SK-N-SH (cell line): ENCODE measurements at regions not wholly inside any gene's neighbourhood (a gene's known extent, or its start where the extent isn't known, plus 50 kb on each side); places are given as distances from the start of the nearest gene placed in this dataset.

ENCODE experiments used
- CTCF ChIA-PET: fragments of 300-600, 350-600 bp; formaldehyde crosslinking; extraction: SDS; loops from one replicate; lab custom pipeline; 2021; lab: Yijun Ruan, JAX
- POLR2A ChIA-PET: fragments of 350-600 bp; sonication (Branson Sonifier 250); formaldehyde crosslinking; extraction: SDS; loops from one replicate; lab custom pipeline; 2020; ENCODE audit warnings: antibody characterized with exemption, inconsistent platforms; lab: Yijun Ruan, JAX
- DNase-seq: peaks from one replicate; pipeline ENCODE4 v3.0.0; 2012
- H2AFZ ChIP-seq: fragments of 200-600 bp; sonication (generic); 2 replicates; pipeline ENCODE4 v1.8.1; 2016; ENCODE audit warnings: antibody characterized with exemption, mild to moderate bottlenecking, low read depth
- H3F3A ChIP-seq: fragments of 200-600 bp; sonication (generic); replicated peaks from 2 replicates; pipeline ENCODE3; 2016; ENCODE audit warnings: antibody characterized with exemption, mild to moderate bottlenecking; ENCODE audit not compliant: insufficient read depth
- H3K27ac ChIP-seq, 2 experiments: fragments of 200-500 bp in 1 of 2; fragments of 200-600 bp in 1 of 2; sonication (Bioruptor generic) in 1 of 2; sonication (generic), shearing (Covaris generic) in 1 of 2; 2 replicates each; pipeline versions ENCODE4 v1.5.1 to v1.6.1; 2014 to 2016; ENCODE audit warnings: low read depth in 2 of 2, inconsistent platforms in 1 of 2, low read length in 1 of 2, mild to moderate bottlenecking in 1 of 2, mixed read lengths in 1 of 2
- H3K27me3 ChIP-seq: fragments of 200-600 bp; sonication (generic), shearing (Covaris generic); 2 replicates; pipeline ENCODE4 v1.6.1; 2016; ENCODE audit warnings: mixed run types; ENCODE audit not compliant: insufficient read depth
- H3K36me3 ChIP-seq, 2 experiments: fragments of 200-500 bp in 1 of 2; fragments of 200-600 bp in 1 of 2; sonication (Bioruptor generic) in 1 of 2; sonication (generic) in 1 of 2; replicated peaks in 1 of 2; 2 replicates each; pipeline versions ENCODE3 to v1.5.1; 2014 to 2016; ENCODE audit warnings: low read length in 1 of 2, mild to moderate bottlenecking in 1 of 2; ENCODE audit not compliant: insufficient read depth in 2 of 2, control insufficient read depth in 1 of 2
- H3K4me1 ChIP-seq, 2 experiments: fragments of 200-500 bp in 1 of 2; fragments of 200-600 bp in 1 of 2; sonication (Bioruptor generic) in 1 of 2; sonication (generic), shearing (Covaris generic) in 1 of 2; 2 replicates each; pipeline versions ENCODE4 v1.5.1 to v1.6.1; 2014 to 2016; ENCODE audit warnings: low read depth in 1 of 2, low read length in 1 of 2, mixed run types in 1 of 2; ENCODE audit not compliant: insufficient read depth in 2 of 2, control insufficient read depth in 1 of 2
- H3K4me2 ChIP-seq: fragments of 200-600 bp; sonication (generic), shearing (Covaris generic); 2 replicates; pipeline ENCODE4 v1.6.1; 2017; ENCODE audit warnings: mixed run types
- H3K4me3 ChIP-seq, 2 experiments: fragments of 200-500 bp in 1 of 2; fragments of 200-600 bp in 1 of 2; sonication (Bioruptor generic) in 1 of 2; sonication (generic), shearing (Covaris generic) in 1 of 2; 2 replicates each; pipeline versions ENCODE4 v1.5.1 to v1.8.1; 2014 to 2016; ENCODE audit warnings: low read depth in 2 of 2, inconsistent platforms in 1 of 2, low read length in 1 of 2, mild to moderate bottlenecking in 1 of 2, mixed read lengths in 1 of 2, moderate library complexity in 1 of 2
- H3K79me2 ChIP-seq: fragments of 200-600 bp; sonication (generic); 2 replicates; pipeline ENCODE4 v1.8.1; 2017; ENCODE audit warnings: mild to moderate bottlenecking; ENCODE audit not compliant: insufficient read depth
- H3K9ac ChIP-seq: fragments of 200-600 bp; sonication (generic); 2 replicates; pipeline ENCODE4 v1.6.1; 2017; ENCODE audit warnings: mixed run types
- H3K9me2 ChIP-seq: fragments of 200-600 bp; sonication (generic); 2 replicates; pipeline ENCODE4 v1.6.1; 2017; ENCODE audit warnings: mixed run types
- H3K9me3 ChIP-seq: fragments of 200-600 bp; sonication (generic); 2 replicates; pipeline ENCODE4 v1.6.1; 2017; ENCODE audit warnings: mixed run types, mild to moderate bottlenecking, moderate library complexity
- H4K20me1 ChIP-seq: fragments of 200-600 bp; sonication (generic); 2 replicates; pipeline ENCODE4 v1.6.1; 2017; ENCODE audit warnings: mild to moderate bottlenecking, mixed run types; ENCODE audit not compliant: insufficient read depth
- ELF1 ChIP-seq: IDR thresholded peaks from 2 replicates; pipeline ENCODE4 v1.4.0; 2012
- EP300 ChIP-seq, 2 experiments: IDR thresholded peaks; 2 replicates each; pipeline versions ENCODE4 v1.4.0 to v1.6.1; 2012; ENCODE audit warnings: borderline replicate concordance in 1 of 2, low read depth in 1 of 2, low read length in 1 of 2
- EZH2phosphoT487 ChIP-seq: fragments of 200-600 bp; sonication (generic); IDR thresholded peaks from 2 replicates; pipeline ENCODE4 v1.6.1; 2017; ENCODE audit warnings: low read depth, mixed run types, mild to moderate bottlenecking, antibody characterized with exemption, moderate library complexity, borderline replicate concordance
- FOSL2 ChIP-seq: IDR thresholded peaks from 2 replicates; pipeline ENCODE4 v1.4.0; 2012; ENCODE audit warnings: low read depth, mild to moderate bottlenecking, moderate library complexity, borderline replicate concordance
- MEF2A ChIP-seq: IDR thresholded peaks from 2 replicates; pipeline ENCODE4 v1.4.0; 2012; ENCODE audit warnings: low read depth, borderline replicate concordance
- MXI1 ChIP-seq: IDR thresholded peaks from 2 replicates; pipeline ENCODE4 v1.6.1; 2012; ENCODE audit warnings: mild to moderate bottlenecking, low read depth, low read length, improper control_type of control experiment
- NRF1 ChIP-seq: IDR thresholded peaks from 2 replicates; pipeline ENCODE4 v1.6.1; 2012; ENCODE audit warnings: low read depth, mild to moderate bottlenecking, low read length
- RAD21 ChIP-seq: IDR thresholded peaks from 2 replicates; pipeline ENCODE4 v1.6.1; 2012; ENCODE audit warnings: mild to moderate bottlenecking, low read length
- SMC3 ChIP-seq: IDR thresholded peaks from 2 replicates; pipeline ENCODE4 v1.6.1; 2012; ENCODE audit warnings: low read depth, low read length, improper control_type of control experiment
- TCF12 ChIP-seq: IDR thresholded peaks from 2 replicates; pipeline ENCODE4 v1.4.0; 2012
- TEAD4 ChIP-seq: IDR thresholded peaks from 2 replicates; pipeline ENCODE4 v1.4.0; 2012; ENCODE audit warnings: mild to moderate bottlenecking, borderline replicate concordance; ENCODE audit not compliant: insufficient read depth
- YY1 ChIP-seq: IDR thresholded peaks from 2 replicates; pipeline ENCODE4 v1.4.0; 2012; ENCODE audit warnings: low read depth, mild to moderate bottlenecking
- WGBS: methylation state at CpG from one replicate; pipeline ENCODE4 v1.1.6; 2017; ENCODE audit warnings: low lambda C conversion rate; 5-methylcytosine and 5-hydroxymethylcytosine counted together
- TF ChIP-seq, protein P1 (sequence below): IDR thresholded peaks from 2 replicates; pipeline ENCODE4 v1.4.0; 2012; ENCODE audit warnings: low read depth, borderline replicate concordance
- TF ChIP-seq, protein P2 (sequence below): fragments of 150-350 bp; IDR thresholded peaks from 2 replicates; pipeline ENCODE4 v1.6.1; 2017; ENCODE audit warnings: antibody characterized with exemption, low read length, low read depth, borderline replicate concordance
- TF ChIP-seq, protein P3 (sequence below): fragments of 150-350 bp; IDR thresholded peaks from 2 replicates; pipeline ENCODE4 v1.6.1; 2016; ENCODE audit warnings: mild to moderate bottlenecking, low read depth, low read length

DNA sequence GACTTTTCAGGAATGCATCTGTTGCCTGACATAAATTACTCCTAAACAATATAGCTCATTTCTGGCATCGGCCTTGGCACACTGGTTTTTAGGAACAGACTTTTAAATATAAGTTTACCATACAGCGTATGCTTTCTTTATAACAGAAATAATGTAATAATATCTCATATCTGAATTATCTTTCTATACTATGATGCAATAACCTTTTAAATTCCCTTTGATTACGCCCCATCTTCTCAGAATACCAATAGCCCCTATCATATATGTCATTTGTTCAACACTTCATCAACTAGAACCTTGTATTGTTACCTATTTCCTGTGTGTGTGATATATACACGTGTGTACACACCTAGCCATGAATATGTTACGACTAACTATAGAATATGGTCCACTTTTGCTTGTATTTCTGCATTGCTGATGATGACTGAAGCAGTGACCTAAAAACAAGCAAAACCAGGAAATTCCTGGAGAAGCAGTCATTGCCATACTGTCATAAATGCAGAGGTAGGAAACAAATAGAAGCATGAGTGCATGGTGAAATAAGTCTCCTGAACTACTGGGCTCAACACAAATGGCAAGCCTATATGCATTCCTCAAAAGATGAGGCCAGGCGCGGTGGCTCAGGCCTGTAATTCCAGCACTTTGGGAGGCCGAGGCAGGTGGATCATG is 618.4 kb upstream of the NRP1 start:
- Histone ChIP-seq H3K9me2 (no peaks in the 10 kb centered on the region), H2AFZ (no peak overlapping the region), H4K20me1 (no peaks in the 10 kb centered on the region), H3K4me3 (no peak overlapping the region), H3F3A (no peaks in the 10 kb centered on the region), H3K9me3 (no peaks in the 10 kb centered on the region), H3K27me3 (no peaks in the 10 kb centered on the region), H3K4me2 (no peak overlapping the region), H3K4me1 (no peaks in the 10 kb centered on the region), H3K79me2 (no peaks in the 10 kb centered on the region), H3K27ac (no peak overlapping the region), H3K36me3 (no peaks in the 10 kb centered on the region), H3K9ac (no peak overlapping the region)
- 86% methylated on average over 8 of the region's 8 CpGs for WGBS
- TF ChIP-seq FOSL2 (peak; percentile 6; the same call in 1 of the 2 replicates), MXI1 (no peak), TCF12 (0 out of 2 replicates have a peak, but pooled peaks have one; percentile 5)
- ChIA-PET POLR2A (no interaction called here), CTCF (no interaction called here)
- no peak for DNase-seq

DNA sequence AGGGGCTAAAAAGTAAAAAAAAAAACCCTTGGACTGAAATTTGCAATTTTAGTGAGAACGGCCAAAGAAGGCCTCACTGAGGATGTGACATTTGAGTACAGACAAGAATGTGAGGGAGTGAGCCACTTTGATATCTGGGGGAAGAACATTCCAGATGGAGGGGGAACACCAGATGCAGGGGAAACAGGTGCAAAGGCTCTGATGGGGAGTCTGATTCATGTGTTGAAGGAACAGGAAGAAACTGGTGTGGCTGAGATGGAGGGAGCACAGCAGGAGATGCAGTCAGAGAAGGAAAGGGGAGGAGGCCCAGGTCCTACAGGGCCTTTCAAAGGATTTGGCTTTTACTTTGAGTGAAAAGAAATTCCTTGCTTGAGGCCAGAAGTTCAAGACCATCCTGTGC is 615.7 kb upstream of the NRP1 start:
- ChIA-PET POLR2A (no interaction called here), CTCF (no interaction called here)
- DNase-seq: no peak
- H3K79me2 ChIP-seq: no peaks in the 10 kb centered on the region
- H3K36me3 ChIP-seq: no peaks in the 10 kb centered on the region
- H3F3A ChIP-seq: no peaks in the 10 kb centered on the region
- H3K9ac ChIP-seq: no peak overlapping the region
- H3K4me1 ChIP-seq: peaks cover 0 to 2% of the 10 kb centered on the region in 2 experiments; a peak in 1 of 4 replicates
- TF ChIP-seq NRF1 (no peak), SMC3 (no peak), TEAD4 (no peak), RAD21 (no peak), EZH2phosphoT487 (no peak), YY1 (no peak), MEF2A (no peak), EP300 (IDR thresholded peaks at IDR 0.05; ENCODE audit: borderline replicate concordance in 1 of 2, low read depth in 1 of 2, low read length in 1 of 2) (no peak), TCF12 (no peak), ELF1 (no peak)
- TF ChIP-seq, protein P1, sequence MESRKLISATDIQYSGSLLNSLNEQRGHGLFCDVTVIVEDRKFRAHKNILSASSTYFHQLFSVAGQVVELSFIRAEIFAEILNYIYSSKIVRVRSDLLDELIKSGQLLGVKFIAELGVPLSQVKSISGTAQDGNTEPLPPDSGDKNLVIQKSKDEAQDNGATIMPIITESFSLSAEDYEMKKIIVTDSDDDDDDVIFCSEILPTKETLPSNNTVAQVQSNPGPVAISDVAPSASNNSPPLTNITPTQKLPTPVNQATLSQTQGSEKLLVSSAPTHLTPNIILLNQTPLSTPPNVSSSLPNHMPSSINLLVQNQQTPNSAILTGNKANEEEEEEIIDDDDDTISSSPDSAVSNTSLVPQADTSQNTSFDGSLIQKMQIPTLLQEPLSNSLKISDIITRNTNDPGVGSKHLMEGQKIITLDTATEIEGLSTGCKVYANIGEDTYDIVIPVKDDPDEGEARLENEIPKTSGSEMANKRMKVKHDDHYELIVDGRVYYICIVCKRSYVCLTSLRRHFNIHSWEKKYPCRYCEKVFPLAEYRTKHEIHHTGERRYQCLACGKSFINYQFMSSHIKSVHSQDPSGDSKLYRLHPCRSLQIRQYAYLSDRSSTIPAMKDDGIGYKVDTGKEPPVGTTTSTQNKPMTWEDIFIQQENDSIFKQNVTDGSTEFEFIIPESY: no peak
- TF ChIP-seq, protein P2, sequence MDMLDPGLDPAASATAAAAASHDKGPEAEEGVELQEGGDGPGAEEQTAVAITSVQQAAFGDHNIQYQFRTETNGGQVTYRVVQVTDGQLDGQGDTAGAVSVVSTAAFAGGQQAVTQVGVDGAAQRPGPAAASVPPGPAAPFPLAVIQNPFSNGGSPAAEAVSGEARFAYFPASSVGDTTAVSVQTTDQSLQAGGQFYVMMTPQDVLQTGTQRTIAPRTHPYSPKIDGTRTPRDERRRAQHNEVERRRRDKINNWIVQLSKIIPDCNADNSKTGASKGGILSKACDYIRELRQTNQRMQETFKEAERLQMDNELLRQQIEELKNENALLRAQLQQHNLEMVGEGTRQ: no peak
- TF ChIP-seq, protein P3, sequence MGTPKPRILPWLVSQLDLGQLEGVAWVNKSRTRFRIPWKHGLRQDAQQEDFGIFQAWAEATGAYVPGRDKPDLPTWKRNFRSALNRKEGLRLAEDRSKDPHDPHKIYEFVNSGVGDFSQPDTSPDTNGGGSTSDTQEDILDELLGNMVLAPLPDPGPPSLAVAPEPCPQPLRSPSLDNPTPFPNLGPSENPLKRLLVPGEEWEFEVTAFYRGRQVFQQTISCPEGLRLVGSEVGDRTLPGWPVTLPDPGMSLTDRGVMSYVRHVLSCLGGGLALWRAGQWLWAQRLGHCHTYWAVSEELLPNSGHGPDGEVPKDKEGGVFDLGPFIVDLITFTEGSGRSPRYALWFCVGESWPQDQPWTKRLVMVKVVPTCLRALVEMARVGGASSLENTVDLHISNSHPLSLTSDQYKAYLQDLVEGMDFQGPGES: no peak
- no peak overlapping the region for H3K4me2 ChIP-seq
- no peaks in the 10 kb centered on the region for H3K9me2 ChIP-seq
- H2AFZ ChIP-seq: no peak overlapping the region
- no peak overlapping the region for H3K27ac ChIP-seq
- H3K4me3 ChIP-seq: no peak overlapping the region
- H3K27me3 ChIP-seq: no peaks in the 10 kb centered on the region
- no peaks in the 10 kb centered on the region for H4K20me1 ChIP-seq
- no peaks in the 10 kb centered on the region for H3K9me3 ChIP-seq
- 96% methylated on average over 1 of the region's 1 CpG for WGBS
